GM23338 (cell line): ENCODE measurements at regions not wholly inside any gene's neighbourhood (a gene's known extent, or its start where the extent isn't known, plus 50 kb on each side); places are given as distances from the start of the nearest gene placed in this dataset.
A peak's percentile ranks its signal among the peaks of the same experiment; 100 is the strongest.

Experiments
- ATAC-seq: fragments of 200-7000 bp; cut with Tn5 transposase; 3 replicates; pipeline ENCODE4 v1.9.1; 2020
- DNase-seq: peaks from one replicate; pipeline ENCODE4 v3.0.0-alpha.2; 2015; ENCODE audit warnings: low spot score
- H2AFZ ChIP-seq: fragments of 200-600 bp; sonication (generic); 2 replicates; pipeline ENCODE4 v1.8.0; 2016; ENCODE audit warnings: antibody characterized with exemption, mild to moderate bottlenecking, moderate library complexity
- H3F3A ChIP-seq: fragments of 200-600 bp; sonication (generic); replicated peaks from 2 replicates; pipeline ENCODE4 v1.8.0; 2017; ENCODE audit warnings: antibody characterized with exemption, mixed run types, low read depth
- H3K27ac ChIP-seq: fragments of 200-600 bp; sonication (generic); 2 replicates; pipeline ENCODE4 v1.6.1; 2016; ENCODE audit warnings: low read depth
- H3K27me3 ChIP-seq: fragments of 200-600 bp; sonication (generic); 2 replicates; pipeline ENCODE4 v1.8.0; 2016; ENCODE audit warnings: mild to moderate bottlenecking, mixed run types, moderate library complexity; ENCODE audit not compliant: insufficient read depth
- H3K36me3 ChIP-seq: fragments of 200-600 bp; sonication (generic); 2 replicates; pipeline ENCODE4 v1.8.0; 2016; ENCODE audit warnings: mild to moderate bottlenecking; ENCODE audit not compliant: insufficient read depth
- H3K4me1 ChIP-seq: fragments of 200-600 bp; sonication (generic); 2 replicates; pipeline ENCODE4 v1.8.0; 2016; ENCODE audit warnings: mild to moderate bottlenecking, moderate library complexity; ENCODE audit not compliant: insufficient read depth
- H3K4me2 ChIP-seq: fragments of 200-600 bp; sonication (generic); 2 replicates; pipeline ENCODE4 v1.7.1; 2017; ENCODE audit warnings: mixed run types
- H3K4me3 ChIP-seq: fragments of 200-600 bp; sonication (generic); 2 replicates; pipeline ENCODE4 v1.6.1; 2016; ENCODE audit warnings: mixed run types
- H3K79me2 ChIP-seq: fragments of 200-600 bp; sonication (generic); replicated peaks from 2 replicates; pipeline ENCODE4 v1.8.0; 2017; ENCODE audit warnings: mild to moderate bottlenecking; ENCODE audit not compliant: insufficient read depth
- H3K9me2 ChIP-seq: fragments of 200-600 bp; sonication (generic); 2 replicates; pipeline ENCODE4 v1.8.0; 2017; ENCODE audit not compliant: insufficient read depth
- H4K20me1 ChIP-seq: fragments of 200-600 bp; sonication (generic); replicated peaks from 2 replicates; pipeline ENCODE4 v1.8.0; 2017; ENCODE audit warnings: mild to moderate bottlenecking; ENCODE audit not compliant: insufficient read depth
- H3K27ac Mint-ChIP-seq: 2 replicates; pipeline ENCODE4 v1.8.0; 2020; ENCODE audit warnings: inconsistent platforms, mild to moderate bottlenecking, moderate library complexity, mixed read lengths
- H3K27me3 Mint-ChIP-seq: 3 replicates; pipeline ENCODE4 v1.8.0; 2022; ENCODE audit warnings: low read depth, mild to moderate bottlenecking, moderate library complexity, mixed read lengths, inconsistent platforms; ENCODE audit not compliant: insufficient read depth, poor library complexity
- H3K36me3 Mint-ChIP-seq: 3 replicates; pipeline ENCODE4 v1.8.0; 2021; ENCODE audit warnings: low read depth, mild to moderate bottlenecking, inconsistent platforms, moderate library complexity, mixed read lengths
- H3K4me1 Mint-ChIP-seq: 3 replicates; pipeline ENCODE4 v1.8.0; 2020; ENCODE audit warnings: mild to moderate bottlenecking, inconsistent platforms, mixed read lengths
- H3K4me3 Mint-ChIP-seq: 3 replicates; pipeline ENCODE4 v1.8.0; 2021; ENCODE audit warnings: moderate library complexity, mild to moderate bottlenecking, inconsistent platforms, mixed read lengths
- H3K9me3 Mint-ChIP-seq: 3 replicates; pipeline ENCODE4 v1.8.0; 2020; ENCODE audit warnings: moderate library complexity, mild to moderate bottlenecking, inconsistent platforms, mixed read lengths
- CREB1 ChIP-seq: fragments of 250-450 bp; sonication (Bioruptor Pico); IDR thresholded peaks from 2 replicates; pipeline ENCODE4 v1.5.0; 2020; ENCODE audit warnings: low read depth, mild to moderate bottlenecking, moderate library complexity
- EZH2 ChIP-seq: fragments of 200-600 bp; sonication (generic); IDR thresholded peaks from one replicate; pipeline ENCODE4 v1.8.0; 2017; ENCODE audit warnings: antibody characterized with exemption, mild to moderate bottlenecking, low read depth; ENCODE audit not compliant: unreplicated experiment
- STAT1 ChIP-seq: IDR thresholded peaks from one replicate; pipeline ENCODE4 v1.6.1; 2016; ENCODE audit warnings: antibody characterized with exemption; ENCODE audit not compliant: unreplicated experiment
- ZNF331 ChIP-seq: fragments of 250-450 bp; sonication (Bioruptor Pico); IDR thresholded peaks from 2 replicates; pipeline ENCODE4 v1.5.0; 2020; ENCODE audit warnings: low read depth, mild to moderate bottlenecking, moderate library complexity
- ZNF462 ChIP-seq: fragments of 250-450 bp; sonication (Bioruptor Pico); IDR thresholded peaks from 2 replicates; pipeline ENCODE4 v1.5.0; 2020; ENCODE audit warnings: mild to moderate bottlenecking, moderate library complexity
- TF ChIP-seq, protein P1 (sequence below), 2 experiments: fragments of 200-600 bp in 1 of 2; sonication (generic) in 1 of 2; conservative IDR thresholded peaks; 2 replicates each; pipeline versions ENCODE4 v1.5.1 to v1.6.1; 2016 to 2017; ENCODE audit warnings: antibody characterized with exemption in 2 of 2, low read depth in 2 of 2, mild to moderate bottlenecking in 2 of 2, moderate library complexity in 1 of 2

DNA sequence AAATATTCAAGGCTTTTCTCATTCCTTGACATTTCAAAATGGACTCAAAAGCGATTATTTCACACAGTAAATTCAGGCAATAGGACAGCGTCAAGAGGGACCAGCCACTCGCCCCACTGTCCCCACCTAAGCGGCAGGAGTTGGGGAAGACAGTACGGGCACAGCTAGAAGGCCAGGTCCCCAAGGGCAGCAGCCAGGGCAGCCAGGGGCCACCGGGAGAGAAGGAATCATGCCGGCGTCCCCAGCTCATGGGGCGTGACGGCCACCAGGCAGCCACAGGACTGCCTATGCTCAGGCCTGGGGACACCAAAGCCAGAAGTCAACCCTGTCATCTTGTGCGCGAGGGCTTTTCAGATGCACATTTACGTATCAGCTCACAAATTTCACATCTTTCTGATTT is 225.7 kb upstream of the PPP2R2D start (continued):
- TF ChIP-seq ZNF462 (CRISPR knock-in tag), result no peak

GRCh38 chr10:131676046-131676799 is 224.6 kb upstream of the PPP2R2D start:
- Mint-ChIP-seq H3K27ac (peak overlapping the region; percentile 56; the same call in 1 of the 2 replicates), H3K4me3 (peak overlapping the region; percentile 44; the same call in 2 of the 3 replicates), H3K36me3 (peaks cover 17% of the 10 kb centered on the region), H3K4me1 (peaks cover 25% of the 10 kb centered on the region), H3K9me3 (peaks cover 18% of the 10 kb centered on the region), H3K27me3 (peaks cover 19% of the 10 kb centered on the region)
- H3K27ac ChIP-seq, result peak overlapping the region; percentile 75; the same call in 1 of the 2 replicates
- H3F3A ChIP-seq, result 0 out of 2 replicates have a peak, but pooled peaks cover 7% of the 10 kb centered on the region
- DNase-seq, result no peak
- peak overlapping the region; percentile 71 for H3K4me2 ChIP-seq
- peak overlapping the region; percentile 8; the same call in 1 of the 2 replicates for H2AFZ ChIP-seq
- no peak for ATAC-seq
- no peaks in the 10 kb centered on the region for H4K20me1 ChIP-seq
- H3K79me2 ChIP-seq, result no peaks in the 10 kb centered on the region
- no peaks in the 10 kb centered on the region for H3K36me3 ChIP-seq
- H3K4me3 ChIP-seq, result peak overlapping the region; percentile 42
- peaks cover 11% of the 10 kb centered on the region for H3K9me2 ChIP-seq
- peaks cover 29% of the 10 kb centered on the region for H3K4me1 ChIP-seq
- H3K27me3 ChIP-seq, result no peaks in the 10 kb centered on the region
- TF ChIP-seq EZH2 (no peak), STAT1 (no peak), ZNF331 (CRISPR knock-in tag) (no peak), ZNF462 (CRISPR knock-in tag) (no peak), CREB1 (CRISPR knock-in tag) (no peak)
- TF ChIP-seq, protein P1, sequence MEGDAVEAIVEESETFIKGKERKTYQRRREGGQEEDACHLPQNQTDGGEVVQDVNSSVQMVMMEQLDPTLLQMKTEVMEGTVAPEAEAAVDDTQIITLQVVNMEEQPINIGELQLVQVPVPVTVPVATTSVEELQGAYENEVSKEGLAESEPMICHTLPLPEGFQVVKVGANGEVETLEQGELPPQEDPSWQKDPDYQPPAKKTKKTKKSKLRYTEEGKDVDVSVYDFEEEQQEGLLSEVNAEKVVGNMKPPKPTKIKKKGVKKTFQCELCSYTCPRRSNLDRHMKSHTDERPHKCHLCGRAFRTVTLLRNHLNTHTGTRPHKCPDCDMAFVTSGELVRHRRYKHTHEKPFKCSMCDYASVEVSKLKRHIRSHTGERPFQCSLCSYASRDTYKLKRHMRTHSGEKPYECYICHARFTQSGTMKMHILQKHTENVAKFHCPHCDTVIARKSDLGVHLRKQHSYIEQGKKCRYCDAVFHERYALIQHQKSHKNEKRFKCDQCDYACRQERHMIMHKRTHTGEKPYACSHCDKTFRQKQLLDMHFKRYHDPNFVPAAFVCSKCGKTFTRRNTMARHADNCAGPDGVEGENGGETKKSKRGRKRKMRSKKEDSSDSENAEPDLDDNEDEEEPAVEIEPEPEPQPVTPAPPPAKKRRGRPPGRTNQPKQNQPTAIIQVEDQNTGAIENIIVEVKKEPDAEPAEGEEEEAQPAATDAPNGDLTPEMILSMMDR (conservative IDR thresholded peaks at IDR 0.05; ENCODE audit: low read depth in 2 of 2), result no peak
